Endothelial cell of umbilical vein (primary cell): ENCODE measurements at regions not wholly inside any gene's neighbourhood (a gene's known extent, or its start where the extent isn't known, plus 50 kb on each side); places are given as distances from the start of the nearest gene placed in this dataset.

ENCODE experiments used
- EZH2 ChIP-seq: IDR thresholded peaks from 2 replicates; pipeline ENCODE4 v1.6.1; 2012; ENCODE audit warnings: borderline replicate concordance, low read depth, mild to moderate bottlenecking, moderate library complexity, low read length, inconsistent platforms; ENCODE audit not compliant: severe bottlenecking
- GATA2 ChIP-seq: IDR thresholded peaks from 2 replicates; pipeline ENCODE4 v1.7.0; 2011; ENCODE audit warnings: low read depth, mild to moderate bottlenecking, moderate library complexity, mixed read lengths, low read length; ENCODE audit not compliant: insufficient read length, insufficient read depth
- JUN ChIP-seq: IDR thresholded peaks from 2 replicates; pipeline ENCODE4 v1.6.1; 2011; ENCODE audit warnings: borderline replicate concordance, low read depth; ENCODE audit not compliant: insufficient read length, insufficient read depth
- MYC ChIP-seq: IDR thresholded peaks from one replicate; pipeline ENCODE4 v1.6.1; 2011; ENCODE audit warnings: mild to moderate bottlenecking, low read depth, low read length
- POLR2A ChIP-seq: IDR thresholded peaks from 2 replicates; pipeline ENCODE4 v1.6.1; 2012; ENCODE audit warnings: low read depth, mild to moderate bottlenecking, control low read depth, low read length
- POLR2AphosphoS5 ChIP-seq: IDR thresholded peaks from 2 replicates; pipeline ENCODE4 v1.6.1; 2012; ENCODE audit warnings: low read depth, mild to moderate bottlenecking, control low read depth, low read length, moderate library complexity; ENCODE audit not compliant: insufficient read depth
- TF ChIP-seq, protein P1 (sequence below), 2 donors: IDR thresholded peaks; 1 replicate in 1 of 2; 2 replicates in 1 of 2; pipeline ENCODE4 v1.5.1; 2011; ENCODE audit warnings: low read length in 2 of 2, mild to moderate bottlenecking in 2 of 2, moderate library complexity in 2 of 2, control low read depth in 1 of 2, inconsistent platforms in 1 of 2, low read depth in 1 of 2; ENCODE audit not compliant: insufficient read depth in 1 of 2; ENCODE audit errors: extremely low read depth in 1 of 2
- TF ChIP-seq, protein P2 (sequence below): IDR thresholded peaks from 2 replicates; pipeline ENCODE4 v1.6.1; 2011; ENCODE audit not compliant: insufficient read depth, insufficient read length

DNA sequence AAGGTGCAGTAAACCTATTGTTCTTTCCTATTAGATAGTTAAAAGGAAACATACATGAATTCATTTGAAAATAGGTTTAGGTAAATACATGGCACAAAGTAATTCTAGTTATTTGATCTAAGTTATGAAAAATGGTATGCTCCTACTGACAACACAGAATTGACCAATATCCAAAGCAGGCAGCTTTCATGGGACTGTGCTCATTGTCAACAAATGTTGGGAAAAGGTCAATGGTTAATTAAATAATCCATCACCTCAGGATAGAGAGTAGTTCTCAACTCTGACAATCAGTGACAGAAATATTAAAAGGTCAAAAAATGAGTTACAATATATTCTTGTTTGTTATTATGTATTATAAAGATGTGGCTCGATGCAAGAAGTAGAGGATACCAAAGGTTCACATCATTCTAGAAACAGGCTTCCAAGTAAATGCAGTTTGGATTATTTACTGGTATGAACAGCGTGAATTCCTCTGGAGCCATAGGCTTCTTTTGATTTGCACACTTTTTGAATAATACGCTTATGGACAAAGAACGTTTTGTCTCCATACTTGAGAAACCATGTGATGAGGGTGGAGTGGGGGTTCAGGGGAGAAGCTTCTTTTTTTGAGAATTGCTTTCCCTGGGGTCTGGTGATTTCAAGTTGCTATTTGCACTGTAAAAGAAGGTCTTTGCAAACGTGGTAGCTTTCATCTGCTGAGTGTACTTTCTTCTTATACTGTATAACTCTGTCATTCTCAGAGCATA, 422.0 kb upstream of the ZEB2 start:
- TF ChIP-seq, protein P1, sequence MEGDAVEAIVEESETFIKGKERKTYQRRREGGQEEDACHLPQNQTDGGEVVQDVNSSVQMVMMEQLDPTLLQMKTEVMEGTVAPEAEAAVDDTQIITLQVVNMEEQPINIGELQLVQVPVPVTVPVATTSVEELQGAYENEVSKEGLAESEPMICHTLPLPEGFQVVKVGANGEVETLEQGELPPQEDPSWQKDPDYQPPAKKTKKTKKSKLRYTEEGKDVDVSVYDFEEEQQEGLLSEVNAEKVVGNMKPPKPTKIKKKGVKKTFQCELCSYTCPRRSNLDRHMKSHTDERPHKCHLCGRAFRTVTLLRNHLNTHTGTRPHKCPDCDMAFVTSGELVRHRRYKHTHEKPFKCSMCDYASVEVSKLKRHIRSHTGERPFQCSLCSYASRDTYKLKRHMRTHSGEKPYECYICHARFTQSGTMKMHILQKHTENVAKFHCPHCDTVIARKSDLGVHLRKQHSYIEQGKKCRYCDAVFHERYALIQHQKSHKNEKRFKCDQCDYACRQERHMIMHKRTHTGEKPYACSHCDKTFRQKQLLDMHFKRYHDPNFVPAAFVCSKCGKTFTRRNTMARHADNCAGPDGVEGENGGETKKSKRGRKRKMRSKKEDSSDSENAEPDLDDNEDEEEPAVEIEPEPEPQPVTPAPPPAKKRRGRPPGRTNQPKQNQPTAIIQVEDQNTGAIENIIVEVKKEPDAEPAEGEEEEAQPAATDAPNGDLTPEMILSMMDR (IDR thresholded peaks at IDR 0.05; ENCODE audit: extremely low read depth in 1 of 2, insufficient read depth in 1 of 2, low read depth in 1 of 2, low read length in 2 of 2): no peak
- TF ChIP-seq POLR2A (no peak), POLR2AphosphoS5 (no peak), EZH2 (no peak), MYC (no peak), JUN (no peak), GATA2 (no peak)
- TF ChIP-seq, protein P2, sequence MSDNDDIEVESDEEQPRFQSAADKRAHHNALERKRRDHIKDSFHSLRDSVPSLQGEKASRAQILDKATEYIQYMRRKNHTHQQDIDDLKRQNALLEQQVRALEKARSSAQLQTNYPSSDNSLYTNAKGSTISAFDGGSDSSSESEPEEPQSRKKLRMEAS: no peak
